Fibroblast of mammary gland (primary cell): ENCODE measurements at regions not wholly inside any gene's neighbourhood (a gene's known extent, or its start where the extent isn't known, plus 50 kb on each side); places are given as distances from the start of the nearest gene placed in this dataset.

ENCODE experiments used
- DNase-seq: peaks from one replicate; pipeline ENCODE4 v3.0.0-alpha.2; 2010; ENCODE audit warnings: low read depth
- H3K4me3 ChIP-seq: 2 replicates; pipeline ENCODE4 v1.5.1; 2011; ENCODE audit warnings: low read depth, mild to moderate bottlenecking, low read length, moderate library complexity; ENCODE audit not compliant: control insufficient read depth
- TF ChIP-seq, protein P1 (sequence below): conservative IDR thresholded peaks from 2 replicates; pipeline ENCODE4 v1.5.1; 2011; ENCODE audit warnings: low read depth, low read length, inconsistent platforms; ENCODE audit not compliant: control insufficient read depth, insufficient read depth

DNA sequence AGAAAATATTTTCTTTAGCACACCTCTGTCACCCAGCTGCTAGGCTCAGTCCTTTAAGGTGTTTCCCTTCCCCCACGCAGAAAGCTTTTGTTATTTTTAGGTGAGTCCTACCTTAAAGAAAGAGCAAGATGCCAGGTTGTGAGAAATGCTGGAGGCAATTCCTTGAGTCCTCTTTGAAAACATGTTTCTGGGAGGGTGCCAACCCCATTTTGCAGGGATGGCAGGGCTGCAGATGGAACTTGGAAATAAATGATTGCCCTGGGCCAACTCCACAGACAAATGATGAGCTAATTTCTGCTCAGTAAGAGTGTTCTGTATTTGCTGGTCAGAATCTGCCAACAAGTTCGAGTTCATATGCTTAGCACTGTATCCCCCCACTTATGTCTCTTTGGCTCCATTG is 119.2 kb upstream of the RAB3GAP2 start:
- no peak for DNase-seq
- TF ChIP-seq, protein P1, sequence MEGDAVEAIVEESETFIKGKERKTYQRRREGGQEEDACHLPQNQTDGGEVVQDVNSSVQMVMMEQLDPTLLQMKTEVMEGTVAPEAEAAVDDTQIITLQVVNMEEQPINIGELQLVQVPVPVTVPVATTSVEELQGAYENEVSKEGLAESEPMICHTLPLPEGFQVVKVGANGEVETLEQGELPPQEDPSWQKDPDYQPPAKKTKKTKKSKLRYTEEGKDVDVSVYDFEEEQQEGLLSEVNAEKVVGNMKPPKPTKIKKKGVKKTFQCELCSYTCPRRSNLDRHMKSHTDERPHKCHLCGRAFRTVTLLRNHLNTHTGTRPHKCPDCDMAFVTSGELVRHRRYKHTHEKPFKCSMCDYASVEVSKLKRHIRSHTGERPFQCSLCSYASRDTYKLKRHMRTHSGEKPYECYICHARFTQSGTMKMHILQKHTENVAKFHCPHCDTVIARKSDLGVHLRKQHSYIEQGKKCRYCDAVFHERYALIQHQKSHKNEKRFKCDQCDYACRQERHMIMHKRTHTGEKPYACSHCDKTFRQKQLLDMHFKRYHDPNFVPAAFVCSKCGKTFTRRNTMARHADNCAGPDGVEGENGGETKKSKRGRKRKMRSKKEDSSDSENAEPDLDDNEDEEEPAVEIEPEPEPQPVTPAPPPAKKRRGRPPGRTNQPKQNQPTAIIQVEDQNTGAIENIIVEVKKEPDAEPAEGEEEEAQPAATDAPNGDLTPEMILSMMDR, result no peak
- H3K4me3 ChIP-seq, result no peak overlapping the region

DNA sequence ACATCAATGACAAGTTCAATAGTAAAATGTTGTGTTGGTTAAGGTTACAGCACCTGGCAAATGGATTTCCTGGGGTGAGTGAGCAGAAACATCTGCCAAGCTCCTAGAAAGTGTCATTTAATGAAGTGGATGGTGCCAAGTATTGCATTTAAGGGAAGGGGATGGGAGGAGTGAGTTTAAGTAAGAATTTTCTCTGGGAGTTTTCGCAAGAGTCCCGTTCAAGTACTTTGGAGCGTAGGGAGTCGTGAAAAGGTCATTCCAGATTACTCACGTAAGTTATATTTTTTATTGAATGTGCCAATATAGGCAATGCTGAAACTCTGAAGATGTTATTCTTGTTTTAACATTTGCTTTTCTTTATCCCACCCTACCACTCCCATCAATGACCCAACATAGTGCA is 117.4 kb upstream of the RAB3GAP2 start:
- H3K4me3 ChIP-seq, result no peak overlapping the region
- no peak for DNase-seq
- TF ChIP-seq, protein P1, result no peak

DNA sequence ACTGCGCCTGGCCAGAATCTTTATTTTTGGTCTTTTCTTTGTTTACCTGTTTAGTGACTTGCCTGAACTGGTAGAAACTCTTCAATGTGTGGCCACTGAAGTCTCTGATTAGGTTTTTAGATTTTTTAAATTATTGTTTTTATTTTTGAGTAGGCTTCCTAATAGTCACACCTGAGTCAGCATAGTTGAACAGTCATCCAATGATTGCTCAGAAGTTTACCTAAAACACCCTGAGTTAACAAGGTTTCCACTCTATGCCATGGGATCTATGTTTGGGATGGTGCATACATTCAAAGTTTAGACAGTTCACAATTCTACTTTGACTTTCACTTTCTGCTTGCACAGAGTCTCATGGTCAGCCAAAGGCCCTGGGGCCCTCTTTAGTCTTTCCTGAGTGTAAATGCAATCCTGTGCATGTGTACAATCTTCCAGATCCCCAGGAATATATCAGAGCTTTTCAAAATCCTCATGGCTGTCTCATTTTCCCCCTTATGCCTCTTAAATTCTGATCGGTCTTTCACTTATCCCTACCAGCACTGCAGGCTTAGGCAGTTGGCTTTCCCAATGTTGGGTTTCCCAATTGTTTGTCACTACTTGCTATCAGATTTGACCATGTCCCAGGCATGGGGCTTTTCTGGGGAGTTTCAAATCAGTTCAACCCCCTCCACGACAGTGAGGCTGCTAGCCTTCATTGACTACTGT is 114.4 kb upstream of the RAB3GAP2 start:
- TF ChIP-seq, protein P1, result no peak
- DNase-seq, result no peak
- H3K4me3 ChIP-seq, result no peak overlapping the region

DNA sequence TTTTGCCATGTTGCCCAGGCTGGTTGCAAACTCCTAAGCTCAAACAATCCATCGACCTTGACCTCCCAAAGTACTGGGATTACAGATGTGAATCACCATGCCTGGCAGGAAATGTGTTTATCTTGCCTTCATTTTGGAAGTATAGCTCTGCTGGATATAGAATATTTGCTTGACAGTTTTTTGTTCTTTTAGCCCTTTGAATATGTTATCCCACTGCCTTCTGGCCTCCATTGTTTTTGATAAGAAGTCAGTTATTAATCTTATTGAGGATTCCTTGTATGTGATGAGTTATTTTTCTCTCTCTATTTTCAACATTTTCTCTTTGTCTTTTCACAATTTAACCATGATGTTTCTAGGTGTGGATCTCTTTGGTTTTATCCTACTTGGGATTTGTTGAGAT is 112.9 kb upstream of the RAB3GAP2 start:
- no peak overlapping the region for H3K4me3 ChIP-seq
- TF ChIP-seq, protein P1, result no peak
- no peak for DNase-seq

DNA sequence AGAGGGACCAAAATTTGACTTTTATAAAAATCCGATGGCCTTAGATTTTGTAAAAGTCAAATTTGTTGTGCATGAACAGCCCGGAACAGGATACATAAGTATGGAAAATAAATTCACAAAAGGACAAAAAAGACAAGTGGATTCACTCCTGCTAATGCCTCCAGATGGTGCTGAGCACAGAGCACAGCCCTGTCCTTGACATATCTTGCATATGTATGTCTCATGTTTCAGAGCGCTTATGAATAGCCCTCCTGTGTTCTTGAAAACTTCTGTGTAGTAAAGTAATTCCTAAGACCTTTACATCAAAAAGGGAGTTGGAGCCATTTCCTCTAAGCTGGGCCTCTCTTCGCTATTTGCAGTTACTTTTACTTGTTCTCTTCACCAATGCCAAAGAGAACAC is 110.7 kb upstream of the RAB3GAP2 start:
- TF ChIP-seq, protein P1, result no peak

DNA sequence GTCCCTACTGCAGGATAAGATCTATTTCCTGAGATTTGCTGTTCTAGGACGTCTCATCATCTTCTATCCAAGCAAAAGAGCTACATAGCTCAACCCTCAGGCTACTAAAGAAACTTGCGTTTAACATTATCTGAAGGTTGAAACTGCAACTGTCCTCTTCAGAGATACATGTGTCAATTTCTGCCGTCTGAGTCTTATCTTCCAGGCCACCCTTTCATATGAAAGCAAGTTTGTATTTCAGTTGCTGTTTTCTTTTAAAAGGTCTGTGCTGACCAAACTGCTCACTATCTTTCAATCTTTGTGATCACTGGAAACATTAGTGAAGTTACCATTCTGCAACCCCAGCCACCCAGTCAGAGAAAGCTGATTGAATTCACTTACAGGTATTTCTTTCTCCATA is 108.6 kb upstream of the RAB3GAP2 start:
- no peak overlapping the region for H3K4me3 ChIP-seq
- DNase-seq, result no peak
- TF ChIP-seq, protein P1, result no peak

More for the DNA sequence above, 110.7 kb upstream of the RAB3GAP2 start:
- no peak overlapping the region for H3K4me3 ChIP-seq
- no peak for DNase-seq
